SK-N-SH (cell line): ENCODE measurements at regions not wholly inside any gene's neighbourhood (a gene's known extent, or its start where the extent isn't known, plus 50 kb on each side); places are given as distances from the start of the nearest gene placed in this dataset.

Experiments
- CTCF ChIA-PET: fragments of 300-600, 350-600 bp; formaldehyde crosslinking; extraction: SDS; loops from one replicate; lab custom pipeline; 2021; lab: Yijun Ruan, JAX
- POLR2A ChIA-PET: fragments of 350-600 bp; sonication (Branson Sonifier 250); formaldehyde crosslinking; extraction: SDS; loops from one replicate; lab custom pipeline; 2020; ENCODE audit warnings: antibody characterized with exemption, inconsistent platforms; lab: Yijun Ruan, JAX
- DNase-seq: peaks from one replicate; pipeline ENCODE4 v3.0.0; 2012
- H2AFZ ChIP-seq: fragments of 200-600 bp; sonication (generic); 2 replicates; pipeline ENCODE4 v1.8.1; 2016; ENCODE audit warnings: antibody characterized with exemption, mild to moderate bottlenecking, low read depth
- H3F3A ChIP-seq: fragments of 200-600 bp; sonication (generic); replicated peaks from 2 replicates; pipeline ENCODE3; 2016; ENCODE audit warnings: antibody characterized with exemption, mild to moderate bottlenecking; ENCODE audit not compliant: insufficient read depth
- H3K27ac ChIP-seq, 2 experiments: fragments of 200-500 bp in 1 of 2; fragments of 200-600 bp in 1 of 2; sonication (Bioruptor generic) in 1 of 2; sonication (generic), shearing (Covaris generic) in 1 of 2; 2 replicates each; pipeline versions ENCODE4 v1.5.1 to v1.6.1; 2014 to 2016; ENCODE audit warnings: low read depth in 2 of 2, inconsistent platforms in 1 of 2, low read length in 1 of 2, mild to moderate bottlenecking in 1 of 2, mixed read lengths in 1 of 2
- H3K27me3 ChIP-seq: fragments of 200-600 bp; sonication (generic), shearing (Covaris generic); 2 replicates; pipeline ENCODE4 v1.6.1; 2016; ENCODE audit warnings: mixed run types; ENCODE audit not compliant: insufficient read depth
- H3K36me3 ChIP-seq, 2 experiments: fragments of 200-500 bp in 1 of 2; fragments of 200-600 bp in 1 of 2; sonication (Bioruptor generic) in 1 of 2; sonication (generic) in 1 of 2; replicated peaks in 1 of 2; 2 replicates each; pipeline versions ENCODE3 to v1.5.1; 2014 to 2016; ENCODE audit warnings: low read length in 1 of 2, mild to moderate bottlenecking in 1 of 2; ENCODE audit not compliant: insufficient read depth in 2 of 2, control insufficient read depth in 1 of 2
- H3K4me1 ChIP-seq, 2 experiments: fragments of 200-500 bp in 1 of 2; fragments of 200-600 bp in 1 of 2; sonication (Bioruptor generic) in 1 of 2; sonication (generic), shearing (Covaris generic) in 1 of 2; 2 replicates each; pipeline versions ENCODE4 v1.5.1 to v1.6.1; 2014 to 2016; ENCODE audit warnings: low read depth in 1 of 2, low read length in 1 of 2, mixed run types in 1 of 2; ENCODE audit not compliant: insufficient read depth in 2 of 2, control insufficient read depth in 1 of 2
- H3K4me2 ChIP-seq: fragments of 200-600 bp; sonication (generic), shearing (Covaris generic); 2 replicates; pipeline ENCODE4 v1.6.1; 2017; ENCODE audit warnings: mixed run types
- H3K4me3 ChIP-seq, 2 experiments: fragments of 200-500 bp in 1 of 2; fragments of 200-600 bp in 1 of 2; sonication (Bioruptor generic) in 1 of 2; sonication (generic), shearing (Covaris generic) in 1 of 2; 2 replicates each; pipeline versions ENCODE4 v1.5.1 to v1.8.1; 2014 to 2016; ENCODE audit warnings: low read depth in 2 of 2, inconsistent platforms in 1 of 2, low read length in 1 of 2, mild to moderate bottlenecking in 1 of 2, mixed read lengths in 1 of 2, moderate library complexity in 1 of 2
- H3K79me2 ChIP-seq: fragments of 200-600 bp; sonication (generic); 2 replicates; pipeline ENCODE4 v1.8.1; 2017; ENCODE audit warnings: mild to moderate bottlenecking; ENCODE audit not compliant: insufficient read depth
- H3K9ac ChIP-seq: fragments of 200-600 bp; sonication (generic); 2 replicates; pipeline ENCODE4 v1.6.1; 2017; ENCODE audit warnings: mixed run types
- H3K9me2 ChIP-seq: fragments of 200-600 bp; sonication (generic); 2 replicates; pipeline ENCODE4 v1.6.1; 2017; ENCODE audit warnings: mixed run types
- H3K9me3 ChIP-seq: fragments of 200-600 bp; sonication (generic); 2 replicates; pipeline ENCODE4 v1.6.1; 2017; ENCODE audit warnings: mixed run types, mild to moderate bottlenecking, moderate library complexity
- H4K20me1 ChIP-seq: fragments of 200-600 bp; sonication (generic); 2 replicates; pipeline ENCODE4 v1.6.1; 2017; ENCODE audit warnings: mild to moderate bottlenecking, mixed run types; ENCODE audit not compliant: insufficient read depth
- CHD2 ChIP-seq: fragments of 150-350 bp; IDR thresholded peaks from 2 replicates; pipeline ENCODE4 v1.6.1; 2018; ENCODE audit warnings: low read length; ENCODE audit not compliant: partially characterized antibody
- ELF1 ChIP-seq: IDR thresholded peaks from 2 replicates; pipeline ENCODE4 v1.4.0; 2012
- EP300 ChIP-seq, 2 experiments: IDR thresholded peaks; 2 replicates each; pipeline versions ENCODE4 v1.4.0 to v1.6.1; 2012; ENCODE audit warnings: borderline replicate concordance in 1 of 2, low read depth in 1 of 2, low read length in 1 of 2
- EZH2phosphoT487 ChIP-seq: fragments of 200-600 bp; sonication (generic); IDR thresholded peaks from 2 replicates; pipeline ENCODE4 v1.6.1; 2017; ENCODE audit warnings: low read depth, mixed run types, mild to moderate bottlenecking, antibody characterized with exemption, moderate library complexity, borderline replicate concordance
- FOXJ3 ChIP-seq: sonication (generic); formaldehyde crosslinking; IDR thresholded peaks from 2 replicates; pipeline ENCODE4 v1.5.1; 2020; ENCODE audit warnings: mild to moderate bottlenecking, missing genetic modification reagents
- FOXM1 ChIP-seq: IDR thresholded peaks from 2 replicates; pipeline ENCODE4 v1.4.0; 2012; ENCODE audit warnings: low read depth, mild to moderate bottlenecking
- GATA2 ChIP-seq: sonication (generic); formaldehyde crosslinking; IDR thresholded peaks from 2 replicates; pipeline ENCODE4 v1.5.0; 2020; ENCODE audit warnings: mild to moderate bottlenecking, missing genetic modification reagents
- JUND ChIP-seq: IDR thresholded peaks from 2 replicates; pipeline ENCODE4 v1.4.0; 2012
- MEF2A ChIP-seq: IDR thresholded peaks from 2 replicates; pipeline ENCODE4 v1.4.0; 2012; ENCODE audit warnings: low read depth, borderline replicate concordance
- NFIC ChIP-seq: IDR thresholded peaks from 2 replicates; pipeline ENCODE4 v1.4.0; 2012; ENCODE audit warnings: borderline replicate concordance
- RAD21 ChIP-seq: IDR thresholded peaks from 2 replicates; pipeline ENCODE4 v1.6.1; 2012; ENCODE audit warnings: mild to moderate bottlenecking, low read length
- RCOR1 ChIP-seq: fragments of 150-350 bp; IDR thresholded peaks from 2 replicates; pipeline ENCODE4 v1.6.1; 2017; ENCODE audit warnings: antibody characterized with exemption, low read length
- RFX5 ChIP-seq: IDR thresholded peaks from 2 replicates; pipeline ENCODE4 v1.6.1; 2012; ENCODE audit warnings: mild to moderate bottlenecking, improper control_type of control experiment, low read length
- SIN3A ChIP-seq: IDR thresholded peaks from 2 replicates; pipeline ENCODE4 v1.6.1; 2012; ENCODE audit warnings: low read depth, mild to moderate bottlenecking, low read length, moderate library complexity, borderline replicate concordance
- SMC3 ChIP-seq: IDR thresholded peaks from 2 replicates; pipeline ENCODE4 v1.6.1; 2012; ENCODE audit warnings: low read depth, low read length, improper control_type of control experiment
- TCF12 ChIP-seq: IDR thresholded peaks from 2 replicates; pipeline ENCODE4 v1.4.0; 2012
- WGBS: methylation state at CpG from one replicate; pipeline ENCODE4 v1.1.6; 2017; ENCODE audit warnings: low lambda C conversion rate; 5-methylcytosine and 5-hydroxymethylcytosine counted together
- TF ChIP-seq, protein P1 (sequence below): fragments of 150-350 bp; IDR thresholded peaks from 2 replicates; pipeline ENCODE4 v1.6.1; 2016; ENCODE audit warnings: mild to moderate bottlenecking, low read depth, low read length
- TF ChIP-seq, protein P2 (sequence below): IDR thresholded peaks from 2 replicates; pipeline ENCODE4 v1.4.0; 2012; ENCODE audit warnings: low read depth
- TF ChIP-seq, protein P3 (sequence below): IDR thresholded peaks from 2 replicates; pipeline ENCODE4 v1.4.0; 2012; ENCODE audit warnings: low read depth, borderline replicate concordance

- no peak for TF ChIP-seq CHD2
- TF ChIP-seq, protein P1, sequence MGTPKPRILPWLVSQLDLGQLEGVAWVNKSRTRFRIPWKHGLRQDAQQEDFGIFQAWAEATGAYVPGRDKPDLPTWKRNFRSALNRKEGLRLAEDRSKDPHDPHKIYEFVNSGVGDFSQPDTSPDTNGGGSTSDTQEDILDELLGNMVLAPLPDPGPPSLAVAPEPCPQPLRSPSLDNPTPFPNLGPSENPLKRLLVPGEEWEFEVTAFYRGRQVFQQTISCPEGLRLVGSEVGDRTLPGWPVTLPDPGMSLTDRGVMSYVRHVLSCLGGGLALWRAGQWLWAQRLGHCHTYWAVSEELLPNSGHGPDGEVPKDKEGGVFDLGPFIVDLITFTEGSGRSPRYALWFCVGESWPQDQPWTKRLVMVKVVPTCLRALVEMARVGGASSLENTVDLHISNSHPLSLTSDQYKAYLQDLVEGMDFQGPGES: no peak
- TF ChIP-seq ELF1: no peak
- peak; percentile 44 for TF ChIP-seq JUND
- TF ChIP-seq, protein P2, sequence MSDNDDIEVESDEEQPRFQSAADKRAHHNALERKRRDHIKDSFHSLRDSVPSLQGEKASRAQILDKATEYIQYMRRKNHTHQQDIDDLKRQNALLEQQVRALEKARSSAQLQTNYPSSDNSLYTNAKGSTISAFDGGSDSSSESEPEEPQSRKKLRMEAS: peak; percentile 27; the same call in 1 of the 2 replicates
- TF ChIP-seq EP300 (IDR thresholded peaks at IDR 0.05; ENCODE audit: borderline replicate concordance in 1 of 2, low read depth in 1 of 2, low read length in 1 of 2): peak in 1 of 2 experiments; percentile 30; a peak in 1 of 4 replicates
- no peak for TF ChIP-seq SIN3A
Measured at GRCh38 chr18:44238454-44238853, 442.2 kb upstream of the SETBP1 start (continued).

GRCh38 chr18:44238911-44239310 lies 441.8 kb upstream of the SETBP1 start:
- no peak for TF ChIP-seq TCF12
- no peak for TF ChIP-seq SIN3A
- no peak for TF ChIP-seq FOXJ3 (CRISPR knock-in tag)
- no peak for TF ChIP-seq RCOR1
- TF ChIP-seq SMC3: no peak
- no peak for TF ChIP-seq EZH2phosphoT487
- TF ChIP-seq, protein P2: no peak
- no peak for TF ChIP-seq FOXM1
- TF ChIP-seq RAD21: no peak
- Histone ChIP-seq H4K20me1 (no peaks in the 10 kb centered on the region), H3K4me3 (no peak overlapping the region), H3F3A (peaks cover 9% of the 10 kb centered on the region), H3K36me3 (no peaks in the 10 kb centered on the region), H3K27me3 (no peaks in the 10 kb centered on the region), H3K4me1 (no peaks in the 10 kb centered on the region; a peak in 2 of 4 replicates), H2AFZ (no peak overlapping the region), H3K27ac (peak overlapping the region in 1 of 2 experiments; percentile 11; a peak in 1 of 4 replicates), H3K9me2 (no peaks in the 10 kb centered on the region), H3K9me3 (no peaks in the 10 kb centered on the region), H3K4me2 (no peak overlapping the region), H3K9ac (no peak overlapping the region), H3K79me2 (no peaks in the 10 kb centered on the region)
- CTCF ChIA-PET: no interaction called here
- DNase-seq: no peak
- POLR2A ChIA-PET: no interaction called here
- 81% methylated on average over 1 of the region's 1 CpG for WGBS

- no peak overlapping the region for H2AFZ ChIP-seq
- H4K20me1 ChIP-seq: no peaks in the 10 kb centered on the region
- ChIA-PET POLR2A (no interaction called here), CTCF (no interaction called here)
- peaks cover 9% of the 10 kb centered on the region for H3F3A ChIP-seq
- H3K4me2 ChIP-seq: no peak overlapping the region
- no peaks in the 10 kb centered on the region for H3K79me2 ChIP-seq
- H3K27me3 ChIP-seq: no peaks in the 10 kb centered on the region
- peaks cover 0 to 6% of the 10 kb centered on the region in 2 experiments; a peak in 2 of 4 replicates for H3K4me1 ChIP-seq
- no peaks in the 10 kb centered on the region for H3K9me2 ChIP-seq
- DNase-seq: no peak
- TF ChIP-seq FOXJ3 (CRISPR knock-in tag): no peak
- TF ChIP-seq EZH2phosphoT487: no peak
- no peak for TF ChIP-seq RFX5
- no peak for TF ChIP-seq RCOR1
- no peak for TF ChIP-seq GATA2 (CRISPR knock-in tag)
- no peak for TF ChIP-seq MEF2A
- TF ChIP-seq, protein P2: no peak
- TF ChIP-seq SMC3: no peak
- TF ChIP-seq, protein P3, sequence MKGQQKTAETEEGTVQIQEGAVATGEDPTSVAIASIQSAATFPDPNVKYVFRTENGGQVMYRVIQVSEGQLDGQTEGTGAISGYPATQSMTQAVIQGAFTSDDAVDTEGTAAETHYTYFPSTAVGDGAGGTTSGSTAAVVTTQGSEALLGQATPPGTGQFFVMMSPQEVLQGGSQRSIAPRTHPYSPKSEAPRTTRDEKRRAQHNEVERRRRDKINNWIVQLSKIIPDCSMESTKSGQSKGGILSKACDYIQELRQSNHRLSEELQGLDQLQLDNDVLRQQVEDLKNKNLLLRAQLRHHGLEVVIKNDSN: no peak
- no peak for TF ChIP-seq JUND
- no peak for TF ChIP-seq FOXM1
- TF ChIP-seq NFIC: no peak
- H3K27ac ChIP-seq: no peak overlapping the region
- H3K9ac ChIP-seq: no peak overlapping the region
- no peaks in the 10 kb centered on the region for H3K36me3 ChIP-seq
- WGBS: 74% methylated on average over 5 of the region's 5 CpGs
- H3K4me3 ChIP-seq: no peak overlapping the region
- no peaks in the 10 kb centered on the region for H3K9me3 ChIP-seq
Measured at GRCh38 chr18:44241020-44241419, 439.7 kb upstream of the SETBP1 start.
